ENCODE measurements at regions not wholly inside any gene's neighbourhood (a gene's known extent, or its start where the extent isn't known, plus 50 kb on each side); places are given as distances from the start of the nearest gene placed in this dataset.

- CTCF ChIA-PET: interaction anchor here (0.9 to 13.2 kb wide), 11 partner anchors 9 to 1421 kb away, joined by 3 to 138 read pairs (median 6); no protein-coding TSS in a partner anchor
- 98% methylated on average over 7 of the region's 7 CpGs for WGBS (ENCODE audit: insufficient coverage, insufficient replicate concordance, low lambda C conversion rate, missing lambda C conversion rate)
- Histone ChIP-seq H3K9ac (ENCODE audit: control insufficient read depth, insufficient read depth, low read length) (no peak overlapping the region), H3K4me1 (ENCODE audit: control insufficient read depth, insufficient read depth, low read length) (peaks cover 18% of the 10 kb centered on the region), H3K9me3 (replicated peaks; ENCODE audit: control insufficient read depth, insufficient read depth, low read length) (no peaks in the 10 kb centered on the region), H2AFZ (ENCODE audit: control insufficient read depth, low read depth, low read length) (no peak overlapping the region), H3K4me2 (ENCODE audit: control insufficient read depth, insufficient read depth) (no peak overlapping the region), H3K36me3 (ENCODE audit: control insufficient read depth in 2 of 2, insufficient read depth in 2 of 2, low read length in 1 of 2) (no peaks in the 10 kb centered on the region), H3K79me2 (ENCODE audit: control insufficient read depth, insufficient read depth, low read length) (no peaks in the 10 kb centered on the region), H3K4me3 (no peak overlapping the region), H3K27me3 (replicated peaks in 1 of 2; ENCODE audit: control insufficient read depth in 2 of 2, insufficient read depth in 2 of 2, low read length in 1 of 2) (no peaks in the 10 kb centered on the region; a peak in 1 of 4 replicates), H4K20me1 (ENCODE audit: control insufficient read depth, insufficient read depth) (no peaks in the 10 kb centered on the region), H3K27ac (ENCODE audit: control insufficient read depth, insufficient read depth) (no peak overlapping the region)
- RAD21 ChIA-PET (ENCODE audit: unreplicated experiment): interaction anchor here (0.7 to 5.8 kb wide), 6 partner anchors 39 to 1296 kb away, joined by 3 to 43 read pairs (median 4); no protein-coding TSS in a partner anchor
- SMC1A ChIA-PET (ENCODE audit: uncharacterized antibody, unreplicated experiment): interaction anchor here (1.3 to 7.3 kb wide), 8 partner anchors 9 to 1295 kb away, joined by 3 to 59 read pairs (median 4); no protein-coding TSS in a partner anchor
- in situ Hi-C loops (cut with MboI): loop anchor here (10.0 kb wide), 1 partner anchor 606 kb away; no protein-coding TSS in a partner anchor
- DNase-seq (ENCODE audit: low read depth, low spot score): no peak
- TF ChIP-seq HCFC1 (IDR thresholded peaks at IDR 0.05; ENCODE audit: low read length) (no peak), JUND (IDR thresholded peaks at IDR 0.05; ENCODE audit: low read depth, low read length) (no peak), CBFB (IDR thresholded peaks at IDR 0.05; ENCODE audit: low read depth) (no peak)
- BruUV-seq (replicated peaks): no TSS peak
- no peak for ATAC-seq
- FAIRE-seq: no peak
- intact Hi-C loops (cut with micrococcal nuclease; ENCODE audit: unreplicated experiment): loop anchor here (5.0 to 10.0 kb wide), 3 partner anchors 186 to 1533 kb away; no protein-coding TSS in a partner anchor
- POLR2A ChIA-PET: interaction anchor here (0.8 kb wide), 1 partner anchor 76 kb away, joined by 3 read pairs; no protein-coding TSS in a partner anchor
Measured at GRCh38 chr1:55289042-55289441, 73.9 kb upstream of the USP24 start.

DNA sequence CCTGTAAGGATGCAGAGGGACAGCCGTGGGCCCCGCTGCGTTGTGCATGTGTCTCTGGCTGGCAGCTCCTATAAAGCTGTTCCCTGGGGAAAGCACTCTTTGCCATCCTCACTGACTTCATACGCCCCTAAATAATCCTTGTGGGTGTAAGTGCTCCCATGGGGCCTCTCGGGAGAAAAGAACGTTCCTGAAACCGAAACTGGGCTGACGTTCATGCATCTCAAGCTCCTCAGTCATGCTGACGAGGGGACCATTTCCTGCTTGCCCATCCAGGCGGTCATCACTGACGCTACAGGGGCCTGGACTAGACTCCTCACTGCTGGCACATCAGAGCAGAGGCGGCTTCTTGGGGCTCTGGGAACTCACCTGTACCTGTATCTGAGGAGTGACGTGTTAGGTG, 73.1 kb upstream of the USP24 start:
- in situ Hi-C loops (cut with MboI): loop anchor here (10.0 kb wide), 1 partner anchor 607 kb away; no protein-coding TSS in a partner anchor
- BruUV-seq (replicated peaks): no TSS peak
- intact Hi-C loops (cut with micrococcal nuclease; ENCODE audit: unreplicated experiment): loop anchor here (5.0 to 10.0 kb wide), 3 partner anchors 187 to 1534 kb away; no protein-coding TSS in a partner anchor
- Histone ChIP-seq H3K4me2 (ENCODE audit: control insufficient read depth, insufficient read depth) (peak overlapping the region; percentile 36), H3K79me2 (ENCODE audit: control insufficient read depth, insufficient read depth, low read length) (no peaks in the 10 kb centered on the region), H3K4me1 (ENCODE audit: control insufficient read depth, insufficient read depth, low read length) (peaks cover 18% of the 10 kb centered on the region), H3K9ac (ENCODE audit: control insufficient read depth, insufficient read depth, low read length) (no peak overlapping the region), H4K20me1 (ENCODE audit: control insufficient read depth, insufficient read depth) (no peaks in the 10 kb centered on the region), H3K27ac (ENCODE audit: control insufficient read depth, insufficient read depth) (no peak overlapping the region), H3K36me3 (ENCODE audit: control insufficient read depth in 2 of 2, insufficient read depth in 2 of 2, low read length in 1 of 2) (no peaks in the 10 kb centered on the region), H3K4me3 (no peak overlapping the region), H3K9me3 (replicated peaks; ENCODE audit: control insufficient read depth, insufficient read depth, low read length) (no peaks in the 10 kb centered on the region), H2AFZ (ENCODE audit: control insufficient read depth, low read depth, low read length) (peak overlapping the region; percentile 62), H3K27me3 (replicated peaks in 1 of 2; ENCODE audit: control insufficient read depth in 2 of 2, insufficient read depth in 2 of 2, low read length in 1 of 2) (no peaks in the 10 kb centered on the region; a peak in 1 of 4 replicates)
- FAIRE-seq: peak; percentile 47
- under 1% methylated on average over 13 of the region's 13 CpGs for WGBS (ENCODE audit: insufficient coverage, insufficient replicate concordance, low lambda C conversion rate, missing lambda C conversion rate)
- ChIA-PET POLR2A (interaction anchor here (0.6 to 0.8 kb wide), 2 partner anchors 75 to 1506 kb away, joined by 3 to 6 read pairs; no protein-coding TSS in a partner anchor), SMC1A (ENCODE audit: uncharacterized antibody, unreplicated experiment) (interaction anchor here (0.9 to 7.3 kb wide), 10 partner anchors 8 to 1423 kb away, joined by 3 to 59 read pairs (median 4); no protein-coding TSS in a partner anchor), RAD21 (ENCODE audit: unreplicated experiment) (interaction anchor here (0.7 to 5.8 kb wide), 10 partner anchors 11 to 1296 kb away, joined by 3 to 43 read pairs (median 3); no protein-coding TSS in a partner anchor), CTCF (interaction anchor here (0.6 to 13.2 kb wide), 13 partner anchors 8 to 1421 kb away, joined by 3 to 138 read pairs (median 5); no protein-coding TSS in a partner anchor)
- peak; percentile 55 for DNase-seq (ENCODE audit: low read depth, low spot score)
- ATAC-seq: peak; percentile 94
- TF ChIP-seq SREBF1 (IDR thresholded peaks at IDR 0.05; ENCODE audit: low read length) (no peak), ZNF24 (IDR thresholded peaks at IDR 0.05) (no peak), POLR2AphosphoS5 (IDR thresholded peaks at IDR 0.05; ENCODE audit: low read length) (0 out of 2 replicates have a peak, but pooled peaks have one; percentile 36), NFYA (IDR thresholded peaks at IDR 0.05; ENCODE audit: borderline replicate concordance, low read depth, low read length) (no peak), CHD2 (IDR thresholded peaks at IDR 0.05; ENCODE audit: borderline replicate concordance, low read depth, low read length) (peak; percentile 56; the same call in 1 of the 2 replicates), SPI1 (IDR thresholded peaks at IDR 0.05; ENCODE audit: borderline replicate concordance, insufficient read depth, low read depth, low read length) (no peak), EZH2 (IDR thresholded peaks at IDR 0.05; ENCODE audit: borderline replicate concordance, control insufficient read depth, low read depth, low read length) (no peak), IKZF1 (conservative IDR thresholded peaks at IDR 0.05) (peak; percentile 94), RELB (IDR thresholded peaks at IDR 0.05; ENCODE audit: low read depth) (peak; percentile 68; the same call in 1 of the 2 replicates)
- TF ChIP-seq, protein P1, sequence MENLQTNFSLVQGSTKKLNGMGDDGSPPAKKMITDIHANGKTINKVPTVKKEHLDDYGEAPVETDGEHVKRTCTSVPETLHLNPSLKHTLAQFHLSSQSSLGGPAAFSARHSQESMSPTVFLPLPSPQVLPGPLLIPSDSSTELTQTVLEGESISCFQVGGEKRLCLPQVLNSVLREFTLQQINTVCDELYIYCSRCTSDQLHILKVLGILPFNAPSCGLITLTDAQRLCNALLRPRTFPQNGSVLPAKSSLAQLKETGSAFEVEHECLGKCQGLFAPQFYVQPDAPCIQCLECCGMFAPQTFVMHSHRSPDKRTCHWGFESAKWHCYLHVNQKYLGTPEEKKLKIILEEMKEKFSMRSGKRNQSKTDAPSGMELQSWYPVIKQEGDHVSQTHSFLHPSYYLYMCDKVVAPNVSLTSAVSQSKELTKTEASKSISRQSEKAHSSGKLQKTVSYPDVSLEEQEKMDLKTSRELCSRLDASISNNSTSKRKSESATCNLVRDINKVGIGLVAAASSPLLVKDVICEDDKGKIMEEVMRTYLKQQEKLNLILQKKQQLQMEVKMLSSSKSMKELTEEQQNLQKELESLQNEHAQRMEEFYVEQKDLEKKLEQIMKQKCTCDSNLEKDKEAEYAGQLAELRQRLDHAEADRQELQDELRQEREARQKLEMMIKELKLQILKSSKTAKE (IDR thresholded peaks at IDR 0.05; ENCODE audit: low read depth, poor library complexity, severe bottlenecking): peak; percentile 44
